ENCODE measurements at regions not wholly inside any gene's neighbourhood (a gene's known extent, or its start where the extent isn't known, plus 50 kb on each side); places are given as distances from the start of the nearest gene placed in this dataset.

DNA sequence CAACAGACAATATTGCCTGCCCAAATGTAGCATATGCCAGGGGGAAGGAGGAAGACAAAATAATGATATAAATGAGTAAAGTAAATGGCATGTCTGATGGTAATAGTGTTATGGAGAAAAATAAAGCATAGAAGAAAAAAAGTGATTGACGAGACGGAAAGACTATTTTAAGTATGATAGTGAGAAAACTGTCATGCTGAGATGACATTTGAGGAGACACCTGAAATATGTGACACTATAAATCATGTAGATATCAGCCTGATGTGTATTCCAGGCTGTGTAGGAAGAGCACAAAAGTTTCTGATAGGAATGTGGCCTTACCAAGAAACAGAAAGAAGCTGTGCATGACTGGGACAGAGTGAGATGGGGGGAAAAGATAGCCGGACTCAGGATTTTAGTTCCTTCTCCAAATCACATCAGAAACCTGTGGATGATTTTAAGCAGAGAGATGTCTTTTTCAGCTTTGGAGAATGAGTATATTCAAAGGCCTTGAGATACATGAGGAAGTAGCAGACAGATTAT is 387.3 kb upstream of the SYT4 start:
- DNase-seq (no peak), ATAC-seq (ENCODE audit: low read depth) (no peak)
- intact Hi-C loops (cut with micrococcal nuclease) = no loop called here
- Histone ChIP-seq H4K20me1 (ENCODE audit: control insufficient read depth, insufficient read depth, low read length, poor library complexity, severe bottlenecking) (no peaks in the 10 kb centered on the region), H3K36me3 (replicated peaks in 1 of 2; ENCODE audit: control extremely low read depth in 1 of 2, control insufficient read depth in 1 of 2, extremely low read depth in 1 of 2, insufficient read depth in 2 of 2, low read length in 1 of 2) (no peaks in the 10 kb centered on the region), H2AFZ (ENCODE audit: insufficient read depth, low read depth, low read length, poor library complexity, severe bottlenecking) (no peak overlapping the region), H3K9ac (ENCODE audit: low read length) (no peak overlapping the region), H3K4me3 (ENCODE audit: control extremely low read depth in 1 of 5, extremely low read depth in 1 of 5, insufficient read depth in 1 of 5, low read depth in 2 of 5, low read length in 4 of 5) (no peak overlapping the region), H3K9me3 (ENCODE audit: control extremely low read depth in 1 of 3, control insufficient read depth in 2 of 3, insufficient read depth in 1 of 3, low read length in 2 of 3) (no peaks in the 10 kb centered on the region), H3K27me3 (replicated peaks in 1 of 4; ENCODE audit: control extremely low read depth in 1 of 4, control insufficient read depth in 3 of 4, insufficient read depth in 4 of 4, low read length in 3 of 4) (no peaks in the 10 kb centered on the region), H3K27ac (ENCODE audit: low read length in 2 of 2) (no peak overlapping the region), H3K4me1 (ENCODE audit: control insufficient read depth in 2 of 2, insufficient read depth in 2 of 2, low read length in 2 of 2) (no peaks in the 10 kb centered on the region), H3K4me2 (replicated peaks; ENCODE audit: low read depth, low read length, poor library complexity, severe bottlenecking) (no peak overlapping the region), H3K79me2 (ENCODE audit: control insufficient read depth, insufficient read depth, low read length) (no peaks in the 10 kb centered on the region)
- TF ChIP-seq, protein P1, sequence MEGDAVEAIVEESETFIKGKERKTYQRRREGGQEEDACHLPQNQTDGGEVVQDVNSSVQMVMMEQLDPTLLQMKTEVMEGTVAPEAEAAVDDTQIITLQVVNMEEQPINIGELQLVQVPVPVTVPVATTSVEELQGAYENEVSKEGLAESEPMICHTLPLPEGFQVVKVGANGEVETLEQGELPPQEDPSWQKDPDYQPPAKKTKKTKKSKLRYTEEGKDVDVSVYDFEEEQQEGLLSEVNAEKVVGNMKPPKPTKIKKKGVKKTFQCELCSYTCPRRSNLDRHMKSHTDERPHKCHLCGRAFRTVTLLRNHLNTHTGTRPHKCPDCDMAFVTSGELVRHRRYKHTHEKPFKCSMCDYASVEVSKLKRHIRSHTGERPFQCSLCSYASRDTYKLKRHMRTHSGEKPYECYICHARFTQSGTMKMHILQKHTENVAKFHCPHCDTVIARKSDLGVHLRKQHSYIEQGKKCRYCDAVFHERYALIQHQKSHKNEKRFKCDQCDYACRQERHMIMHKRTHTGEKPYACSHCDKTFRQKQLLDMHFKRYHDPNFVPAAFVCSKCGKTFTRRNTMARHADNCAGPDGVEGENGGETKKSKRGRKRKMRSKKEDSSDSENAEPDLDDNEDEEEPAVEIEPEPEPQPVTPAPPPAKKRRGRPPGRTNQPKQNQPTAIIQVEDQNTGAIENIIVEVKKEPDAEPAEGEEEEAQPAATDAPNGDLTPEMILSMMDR (IDR thresholded peaks at IDR 0.05) = no peak
- no peak for TF ChIP-seq EZH2 (IDR thresholded peaks at IDR 0.05; ENCODE audit: borderline replicate concordance, insufficient read depth, low read depth, low read length, poor library complexity, severe bottlenecking)
- H3K4me1 Mint-ChIP-seq = no peaks in the 10 kb centered on the region
- H3K9me3 Mint-ChIP-seq (ENCODE audit: insufficient read depth) = no peaks in the 10 kb centered on the region
- H3K4me3 Mint-ChIP-seq = no peak overlapping the region
- H3K27me3 Mint-ChIP-seq = no peaks in the 10 kb centered on the region
- POLR2A ChIA-PET = no interaction called here
- 100% methylated on average over 2 of the region's 3 CpGs for WGBS (ENCODE audit: insufficient coverage)
- CTCF ChIA-PET = no interaction called here
- H3K27ac Mint-ChIP-seq = no peak overlapping the region

DNA sequence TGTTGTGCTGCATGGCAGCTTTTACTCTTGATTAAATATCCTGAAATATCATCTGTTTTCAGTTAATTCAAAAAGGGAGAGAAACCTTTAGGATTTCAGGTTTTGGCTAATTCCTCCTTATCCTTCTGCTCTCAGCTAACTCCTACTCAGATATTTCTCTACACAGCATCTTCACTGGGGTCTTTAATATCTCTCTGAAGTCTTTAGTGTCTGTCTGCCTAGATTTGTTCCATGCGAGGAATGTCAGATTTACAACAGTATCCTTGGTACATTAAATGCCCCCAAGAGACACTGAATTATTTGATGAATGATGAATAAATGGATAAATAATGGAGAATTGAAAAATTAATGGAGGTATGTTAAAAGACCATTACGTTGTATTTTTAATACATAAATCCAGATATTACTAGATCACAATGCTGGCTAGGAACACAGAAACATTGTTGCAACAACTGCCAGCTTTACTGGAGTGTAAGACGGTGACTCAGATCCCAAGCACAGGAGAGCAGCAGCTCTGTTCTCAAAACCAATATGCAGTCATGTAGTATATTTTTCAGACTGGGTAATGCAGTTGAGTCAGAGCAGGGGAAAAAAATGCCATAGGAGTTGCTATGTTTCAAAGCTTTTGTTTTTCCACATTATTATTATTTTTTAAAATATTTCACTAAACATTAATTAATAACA is 388.0 kb upstream of the SYT4 start:
- H3K27me3 ChIP-seq (replicated peaks in 1 of 4; ENCODE audit: control extremely low read depth in 1 of 4, control insufficient read depth in 3 of 4, insufficient read depth in 4 of 4, low read length in 3 of 4) = no peaks in the 10 kb centered on the region
- H3K9me3 ChIP-seq (ENCODE audit: control extremely low read depth in 1 of 3, control insufficient read depth in 2 of 3, insufficient read depth in 1 of 3, low read length in 2 of 3) = no peaks in the 10 kb centered on the region
- no peaks in the 10 kb centered on the region for H3K79me2 ChIP-seq (ENCODE audit: control insufficient read depth, insufficient read depth, low read length)
- no peak overlapping the region for H3K27ac ChIP-seq (ENCODE audit: low read length in 2 of 2)
- Mint-ChIP-seq H3K9me3 (ENCODE audit: insufficient read depth) (no peaks in the 10 kb centered on the region), H3K4me3 (no peak overlapping the region), H3K4me1 (no peaks in the 10 kb centered on the region), H3K27me3 (no peaks in the 10 kb centered on the region), H3K27ac (no peak overlapping the region)
- no peak overlapping the region for H3K4me3 ChIP-seq (ENCODE audit: control extremely low read depth in 1 of 5, extremely low read depth in 1 of 5, insufficient read depth in 1 of 5, low read depth in 2 of 5, low read length in 4 of 5)
- TF ChIP-seq, protein P1 (IDR thresholded peaks at IDR 0.05) = no peak
- TF ChIP-seq EZH2 (IDR thresholded peaks at IDR 0.05; ENCODE audit: borderline replicate concordance, insufficient read depth, low read depth, low read length, poor library complexity, severe bottlenecking) = no peak
- H3K4me2 ChIP-seq (replicated peaks; ENCODE audit: low read depth, low read length, poor library complexity, severe bottlenecking) = no peak overlapping the region
- no peak for ATAC-seq (ENCODE audit: low read depth)
- intact Hi-C loops (cut with micrococcal nuclease) = no loop called here
- DNase-seq = no peak
- POLR2A ChIA-PET = no interaction called here
- no peak overlapping the region for H3K9ac ChIP-seq (ENCODE audit: low read length)
- no peaks in the 10 kb centered on the region for H4K20me1 ChIP-seq (ENCODE audit: control insufficient read depth, insufficient read depth, low read length, poor library complexity, severe bottlenecking)
- CTCF ChIA-PET = no interaction called here
- no CpG with 5 or more reads among the region's 3 CpGs for WGBS (ENCODE audit: insufficient coverage)
- H2AFZ ChIP-seq (ENCODE audit: insufficient read depth, low read depth, low read length, poor library complexity, severe bottlenecking) = no peak overlapping the region
- H3K4me1 ChIP-seq (ENCODE audit: control insufficient read depth in 2 of 2, insufficient read depth in 2 of 2, low read length in 2 of 2) = no peaks in the 10 kb centered on the region
- H3K36me3 ChIP-seq (replicated peaks in 1 of 2; ENCODE audit: control extremely low read depth in 1 of 2, control insufficient read depth in 1 of 2, extremely low read depth in 1 of 2, insufficient read depth in 2 of 2, low read length in 1 of 2) = no peaks in the 10 kb centered on the region

Data from B cell (primary cell).